ENCODE measurements at regions not wholly inside any gene's neighbourhood (a gene's known extent, or its start where the extent isn't known, plus 50 kb on each side); places are given as distances from the start of the nearest gene placed in this dataset.

GRCh38 chr6:145051661-145052060 is 683.7 kb downstream of the EPM2A start:
- no peak for TF ChIP-seq POLR2AphosphoS5 (IDR thresholded peaks at IDR 0.05; ENCODE audit: low read depth)
- TF ChIP-seq EZH2phosphoT487 (IDR thresholded peaks at IDR 0.05; ENCODE audit: unreplicated experiment) = no peak
- no peak for TF ChIP-seq CTCF (conservative IDR thresholded peaks at IDR 0.05; ENCODE audit: low read depth in 2 of 2)
- no peak for TF ChIP-seq NANOG (IDR thresholded peaks at IDR 0.05; ENCODE audit: borderline replicate concordance)
- no peak for TF ChIP-seq ZNF462 (CRISPR knock-in tag; IDR thresholded peaks at IDR 0.05)
- no peak for TF ChIP-seq EZH2 (IDR thresholded peaks at IDR 0.05; ENCODE audit: low read depth, unreplicated experiment)
- no peak for TF ChIP-seq JUNB (IDR thresholded peaks at IDR 0.05; ENCODE audit: unreplicated experiment)
- TF ChIP-seq ETS1 (IDR thresholded peaks at IDR 0.05) = no peak
- TF ChIP-seq CREB1 (CRISPR knock-in tag; IDR thresholded peaks at IDR 0.05; ENCODE audit: low read depth) = no peak

All from GM23338 (cell line).